ENCODE measurements at regions not wholly inside any gene's neighbourhood (a gene's known extent, or its start where the extent isn't known, plus 50 kb on each side); places are given as distances from the start of the nearest gene placed in this dataset.

DNA sequence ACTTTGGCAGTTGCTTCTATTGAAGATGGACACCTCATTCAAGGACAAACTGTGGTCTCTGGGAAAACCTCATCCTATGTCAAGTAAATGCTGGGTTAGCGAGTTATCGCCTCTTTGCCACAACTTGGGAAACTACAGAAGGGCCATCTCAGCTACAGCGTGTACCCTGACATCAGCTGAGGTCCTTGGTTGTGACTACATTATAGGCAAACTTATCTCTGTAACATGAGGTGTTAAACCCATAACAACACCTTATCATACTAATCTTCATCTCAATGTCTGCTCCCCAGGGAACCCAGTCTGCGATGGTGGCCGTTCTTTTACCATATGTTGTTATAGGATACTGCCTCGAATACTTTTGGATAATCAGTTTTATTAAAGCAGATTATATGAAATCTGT, 1862.7 kb downstream of the STIM2 start:
- CTCF ChIA-PET = no interaction called here
- TF ChIP-seq HDGF (IDR thresholded peaks at IDR 0.05; ENCODE audit: borderline replicate concordance) = no peak
- TF ChIP-seq LEF1 (IDR thresholded peaks at IDR 0.05; ENCODE audit: borderline replicate concordance) = no peak
- TF ChIP-seq ZNF384 (IDR thresholded peaks at IDR 0.05) = no peak
- TF ChIP-seq FOXM1 (IDR thresholded peaks at IDR 0.05; ENCODE audit: borderline replicate concordance) = no peak
- no peak for TF ChIP-seq SUZ12 (IDR thresholded peaks at IDR 0.05)
- no peak for TF ChIP-seq CTBP1 (IDR thresholded peaks at IDR 0.05; ENCODE audit: borderline replicate concordance)
- no peak for TF ChIP-seq FOXA1 (IDR thresholded peaks at IDR 0.05)
- TF ChIP-seq TARDBP (IDR thresholded peaks at IDR 0.05) = no peak
- no peak for TF ChIP-seq FOXK2 (IDR thresholded peaks at IDR 0.05)
- no peak for TF ChIP-seq L3MBTL2 (conservative IDR thresholded peaks at IDR 0.05)
- TF ChIP-seq NFRKB (IDR thresholded peaks at IDR 0.05) = no peak
- no peak for TF ChIP-seq BHLHE40 (IDR thresholded peaks at IDR 0.05; ENCODE audit: borderline replicate concordance)
- TF ChIP-seq ELF4 (IDR thresholded peaks at IDR 0.05) = no peak
- TF ChIP-seq SP1 (IDR thresholded peaks at IDR 0.05) = no peak
- TF ChIP-seq, protein P1, sequence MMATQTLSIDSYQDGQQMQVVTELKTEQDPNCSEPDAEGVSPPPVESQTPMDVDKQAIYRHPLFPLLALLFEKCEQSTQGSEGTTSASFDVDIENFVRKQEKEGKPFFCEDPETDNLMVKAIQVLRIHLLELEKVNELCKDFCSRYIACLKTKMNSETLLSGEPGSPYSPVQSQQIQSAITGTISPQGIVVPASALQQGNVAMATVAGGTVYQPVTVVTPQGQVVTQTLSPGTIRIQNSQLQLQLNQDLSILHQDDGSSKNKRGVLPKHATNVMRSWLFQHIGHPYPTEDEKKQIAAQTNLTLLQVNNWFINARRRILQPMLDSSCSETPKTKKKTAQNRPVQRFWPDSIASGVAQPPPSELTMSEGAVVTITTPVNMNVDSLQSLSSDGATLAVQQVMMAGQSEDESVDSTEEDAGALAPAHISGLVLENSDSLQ (IDR thresholded peaks at IDR 0.05) = no peak
- TF ChIP-seq ARNT (IDR thresholded peaks at IDR 0.05) = no peak
- no peak for DNase-seq (ENCODE audit: extremely low spot score)
- POLR2A ChIA-PET = no interaction called here

DNA sequence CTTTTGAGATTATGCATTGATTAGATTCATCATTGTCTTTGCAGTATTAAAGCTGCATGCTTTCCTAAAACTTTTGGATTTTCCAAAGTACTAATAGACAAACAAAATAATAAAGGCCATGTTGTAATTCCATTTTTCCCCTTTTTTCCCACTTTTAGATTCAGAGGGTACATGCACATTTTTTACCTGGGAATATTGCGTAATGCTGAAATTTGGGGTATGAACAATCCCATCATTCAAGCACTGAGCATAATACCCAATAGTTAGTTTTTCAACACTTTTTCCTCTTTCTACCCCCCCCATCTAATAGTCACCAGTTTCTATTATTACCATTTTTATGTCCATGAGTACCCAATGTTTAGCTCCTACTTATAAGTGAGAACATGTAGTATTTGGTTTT, 1863.6 kb downstream of the STIM2 start:
- no peak for DNase-seq (ENCODE audit: extremely low spot score)
- CTCF ChIA-PET = no interaction called here
- TF ChIP-seq FOXA1 (IDR thresholded peaks at IDR 0.05) = no peak
- no peak for TF ChIP-seq TARDBP (IDR thresholded peaks at IDR 0.05)
- no peak for TF ChIP-seq HDGF (IDR thresholded peaks at IDR 0.05; ENCODE audit: borderline replicate concordance)
- TF ChIP-seq CTBP1 (IDR thresholded peaks at IDR 0.05; ENCODE audit: borderline replicate concordance) = no peak
- TF ChIP-seq, protein P1 (IDR thresholded peaks at IDR 0.05) = no peak
- POLR2A ChIA-PET = no interaction called here

DNA sequence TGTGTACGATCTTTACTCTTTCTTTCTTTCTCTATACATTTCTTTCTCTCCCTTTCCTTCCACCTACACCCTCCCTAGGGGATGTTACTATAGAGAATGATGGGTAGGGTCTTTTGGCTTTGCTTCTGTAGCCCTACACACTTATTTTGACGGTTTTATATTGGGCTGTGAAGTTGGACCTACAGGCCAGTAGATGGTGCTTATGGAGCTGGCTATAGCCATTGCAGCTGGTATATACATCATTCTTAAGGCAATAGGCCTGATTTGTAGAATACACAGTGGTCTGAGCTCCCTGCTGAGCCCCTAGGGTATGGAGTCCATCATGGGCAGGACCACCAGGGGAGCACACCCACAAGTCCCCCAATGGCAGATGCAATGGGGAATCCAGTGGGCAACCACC, 1869.7 kb downstream of the STIM2 start:
- TF ChIP-seq, protein P1 (IDR thresholded peaks at IDR 0.05) = no peak
- TF ChIP-seq FOXA1 (IDR thresholded peaks at IDR 0.05) (no peak), SP1 (IDR thresholded peaks at IDR 0.05) (no peak), ZNF384 (IDR thresholded peaks at IDR 0.05) (no peak), LEF1 (IDR thresholded peaks at IDR 0.05; ENCODE audit: borderline replicate concordance) (no peak), TARDBP (IDR thresholded peaks at IDR 0.05) (no peak)
- no peak for DNase-seq (ENCODE audit: extremely low spot score)
- ChIA-PET CTCF (no interaction called here), POLR2A (no interaction called here)

DNA sequence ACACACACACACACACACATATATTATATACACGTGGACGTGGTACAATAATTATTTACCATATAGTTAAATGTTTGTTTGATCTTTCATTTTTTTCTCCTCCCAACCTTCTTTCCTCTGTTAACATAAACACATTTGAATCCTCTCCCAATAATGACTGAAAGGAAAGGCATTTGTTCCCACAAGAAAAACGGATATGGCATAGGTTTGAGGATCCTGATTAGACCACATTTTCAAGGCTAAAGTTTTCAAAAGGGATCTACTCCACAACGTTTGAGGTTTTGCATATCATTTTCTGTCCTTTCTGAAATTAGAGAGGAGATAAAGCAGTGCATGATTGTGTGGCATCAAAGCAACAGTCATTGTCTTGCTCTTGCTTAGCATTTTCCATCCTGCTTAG, 1883.4 kb downstream of the STIM2 start:
- POLR2A ChIA-PET = no interaction called here
- DNase-seq (ENCODE audit: extremely low spot score) = no peak
- TF ChIP-seq ZNF384 (IDR thresholded peaks at IDR 0.05) = no peak
- no peak for TF ChIP-seq TARDBP (IDR thresholded peaks at IDR 0.05)
- TF ChIP-seq SUZ12 (IDR thresholded peaks at IDR 0.05) = no peak
- no peak for TF ChIP-seq FOXM1 (IDR thresholded peaks at IDR 0.05; ENCODE audit: borderline replicate concordance)
- TF ChIP-seq, protein P1 (IDR thresholded peaks at IDR 0.05) = no peak
- TF ChIP-seq L3MBTL2 (conservative IDR thresholded peaks at IDR 0.05) = no peak
- no peak for TF ChIP-seq ELF4 (IDR thresholded peaks at IDR 0.05)
- TF ChIP-seq FOXK2 (IDR thresholded peaks at IDR 0.05) = no peak
- no peak for TF ChIP-seq SP1 (IDR thresholded peaks at IDR 0.05)
- no peak for TF ChIP-seq FOXA1 (IDR thresholded peaks at IDR 0.05)
- TF ChIP-seq ARNT (IDR thresholded peaks at IDR 0.05) = no peak
- no peak for TF ChIP-seq LEF1 (IDR thresholded peaks at IDR 0.05; ENCODE audit: borderline replicate concordance)
- TF ChIP-seq NFRKB (IDR thresholded peaks at IDR 0.05) = no peak
- TF ChIP-seq HDGF (IDR thresholded peaks at IDR 0.05; ENCODE audit: borderline replicate concordance) = no peak
- TF ChIP-seq CTBP1 (IDR thresholded peaks at IDR 0.05; ENCODE audit: borderline replicate concordance) = no peak
- TF ChIP-seq BHLHE40 (IDR thresholded peaks at IDR 0.05; ENCODE audit: borderline replicate concordance) = no peak
- CTCF ChIA-PET = no interaction called here

DNA sequence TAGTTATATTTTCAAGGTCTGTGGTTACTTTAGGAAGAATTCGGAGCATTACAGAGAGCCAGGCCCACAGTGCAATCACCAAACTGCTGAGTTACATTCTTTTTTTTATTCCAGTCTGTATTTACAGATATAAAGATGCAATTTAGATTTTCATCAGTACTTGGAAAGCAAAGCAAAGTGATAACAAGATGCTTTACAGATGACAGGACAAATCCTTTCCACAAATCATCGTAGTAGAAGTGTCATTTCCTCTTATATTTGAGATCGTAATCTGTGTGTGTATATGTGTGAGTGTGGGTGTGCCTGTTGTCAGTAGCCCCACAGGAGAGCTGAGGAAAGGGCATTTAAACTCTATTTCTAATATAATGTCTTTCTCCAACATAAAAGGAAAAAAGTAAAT, 1893.7 kb downstream of the STIM2 start:
- ChIA-PET CTCF (no interaction called here), POLR2A (no interaction called here)
- DNase-seq (ENCODE audit: extremely low spot score) = no peak
- no peak for TF ChIP-seq SUZ12 (IDR thresholded peaks at IDR 0.05)
- no peak for TF ChIP-seq BHLHE40 (IDR thresholded peaks at IDR 0.05; ENCODE audit: borderline replicate concordance)
- TF ChIP-seq FOXA1 (IDR thresholded peaks at IDR 0.05) = no peak
- TF ChIP-seq NFRKB (IDR thresholded peaks at IDR 0.05) = no peak
- TF ChIP-seq L3MBTL2 (conservative IDR thresholded peaks at IDR 0.05) = no peak
- TF ChIP-seq LEF1 (IDR thresholded peaks at IDR 0.05; ENCODE audit: borderline replicate concordance) = no peak
- TF ChIP-seq FOXM1 (IDR thresholded peaks at IDR 0.05; ENCODE audit: borderline replicate concordance) = no peak

DNA sequence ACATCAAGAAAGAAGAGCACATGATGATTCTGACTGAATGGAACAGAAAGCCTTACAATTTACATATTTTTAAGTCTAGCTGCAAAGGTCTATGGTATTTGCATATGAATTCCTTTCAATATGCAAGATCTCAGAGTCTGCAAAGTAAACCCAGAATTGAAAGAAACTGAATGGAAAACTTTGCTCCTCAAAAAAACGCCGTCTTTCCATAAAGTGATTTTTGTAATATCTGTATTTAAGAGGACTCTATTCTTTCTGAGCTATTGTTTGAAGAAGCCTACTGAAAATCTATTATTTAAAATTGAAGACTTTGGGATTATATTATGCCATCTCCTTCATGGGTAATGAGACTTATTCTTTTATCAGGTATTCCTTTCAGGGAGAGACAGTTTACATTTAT, 1894.4 kb downstream of the STIM2 start:
- ChIA-PET CTCF (interaction anchor here (0.8 kb wide), 1 partner anchor 200 kb away, joined by 3 read pairs; no protein-coding TSS in a partner anchor), POLR2A (no interaction called here)
- DNase-seq (ENCODE audit: extremely low spot score) = no peak
- TF ChIP-seq FOXA1 (IDR thresholded peaks at IDR 0.05) (no peak), ELF4 (IDR thresholded peaks at IDR 0.05) (no peak), FOXK2 (IDR thresholded peaks at IDR 0.05) (no peak), ZNF384 (IDR thresholded peaks at IDR 0.05) (no peak), NFRKB (IDR thresholded peaks at IDR 0.05) (no peak), SUZ12 (IDR thresholded peaks at IDR 0.05) (no peak), TARDBP (IDR thresholded peaks at IDR 0.05) (no peak), SP1 (IDR thresholded peaks at IDR 0.05) (no peak), FOXM1 (IDR thresholded peaks at IDR 0.05; ENCODE audit: borderline replicate concordance) (no peak), ARNT (IDR thresholded peaks at IDR 0.05) (no peak), CTBP1 (IDR thresholded peaks at IDR 0.05; ENCODE audit: borderline replicate concordance) (no peak), HDGF (IDR thresholded peaks at IDR 0.05; ENCODE audit: borderline replicate concordance) (no peak)

All from HEK293T (cell line).